Lower leg skin (tissue), 4 donors: ENCODE measurements at regions not wholly inside any gene's neighbourhood (a gene's known extent, or its start where the extent isn't known, plus 50 kb on each side); places are given as distances from the start of the nearest gene placed in this dataset.

ENCODE experiments used
- DNase-seq, 2 donors: peaks; one replicate each; pipeline ENCODE4 v3.0.0-alpha.2; 2019; ENCODE audit warnings: low spot score in 2 of 2
- H3K4me3 ChIP-seq: fragments of 200-600 bp; sonication (generic); 2 replicates; pipeline ENCODE4 v1.5.1; 2017; ENCODE audit warnings: mild to moderate bottlenecking, low read depth; ENCODE audit not compliant: poor library complexity, severe bottlenecking
- POLR2A ChIP-seq, 2 donors: fragments of 450-650 bp; IDR thresholded peaks; one replicate each; pipeline ENCODE4 v1.6.1; 2016 to 2017; ENCODE audit warnings: antibody characterized with exemption in 2 of 2, mild to moderate bottlenecking in 1 of 2, moderate library complexity in 1 of 2
- WGBS, 2 donors: methylation state at CpG; one replicate each; pipeline ENCODE4 v1.1.5; 2018; 5-methylcytosine and 5-hydroxymethylcytosine counted together
- intact Hi-C: fragments of 100-400 bp; cut with DNase I; formaldehyde crosslinking; loops from one replicate; pipeline ENCODE4 v1.15.0; 2023; ENCODE audit warnings: low total_unique reads
- TF ChIP-seq, protein P1 (sequence below), 3 donors: fragments of 450-650 bp; IDR thresholded peaks; one replicate each; pipeline ENCODE4 v1.5.1; 2016; ENCODE audit warnings: antibody characterized with exemption in 3 of 3, mild to moderate bottlenecking in 3 of 3, moderate library complexity in 2 of 3

DNA sequence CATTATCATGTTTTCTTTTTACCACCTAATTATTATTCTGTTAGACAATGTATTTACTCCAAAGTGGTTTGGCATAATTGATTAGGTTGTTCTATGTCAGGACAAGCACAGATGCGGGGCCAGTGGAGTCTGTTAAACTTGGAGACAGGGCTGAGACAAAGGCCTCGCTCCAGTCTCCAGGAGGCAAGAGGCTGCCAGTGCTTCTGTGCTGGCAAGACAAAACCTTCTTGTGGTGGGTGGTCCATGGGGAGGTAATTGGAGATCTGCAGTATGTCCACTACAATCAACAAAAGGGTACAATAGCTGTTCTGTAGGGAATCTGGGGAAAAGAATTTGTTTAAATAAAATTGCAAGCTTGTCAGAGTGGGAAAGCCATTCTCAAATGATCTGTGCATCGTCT, 677.2 kb upstream of the SLC35B3 start:
- 80 to 82% methylated on average over 3 of the region's 3 CpGs for WGBS, 2 donors
- DNase-seq, result no peak
- H3K4me3 ChIP-seq, result no peak overlapping the region
- intact Hi-C loops, result no loop called here
- no peak for TF ChIP-seq POLR2A (IDR thresholded peaks at IDR 0.05)
- TF ChIP-seq, protein P1, sequence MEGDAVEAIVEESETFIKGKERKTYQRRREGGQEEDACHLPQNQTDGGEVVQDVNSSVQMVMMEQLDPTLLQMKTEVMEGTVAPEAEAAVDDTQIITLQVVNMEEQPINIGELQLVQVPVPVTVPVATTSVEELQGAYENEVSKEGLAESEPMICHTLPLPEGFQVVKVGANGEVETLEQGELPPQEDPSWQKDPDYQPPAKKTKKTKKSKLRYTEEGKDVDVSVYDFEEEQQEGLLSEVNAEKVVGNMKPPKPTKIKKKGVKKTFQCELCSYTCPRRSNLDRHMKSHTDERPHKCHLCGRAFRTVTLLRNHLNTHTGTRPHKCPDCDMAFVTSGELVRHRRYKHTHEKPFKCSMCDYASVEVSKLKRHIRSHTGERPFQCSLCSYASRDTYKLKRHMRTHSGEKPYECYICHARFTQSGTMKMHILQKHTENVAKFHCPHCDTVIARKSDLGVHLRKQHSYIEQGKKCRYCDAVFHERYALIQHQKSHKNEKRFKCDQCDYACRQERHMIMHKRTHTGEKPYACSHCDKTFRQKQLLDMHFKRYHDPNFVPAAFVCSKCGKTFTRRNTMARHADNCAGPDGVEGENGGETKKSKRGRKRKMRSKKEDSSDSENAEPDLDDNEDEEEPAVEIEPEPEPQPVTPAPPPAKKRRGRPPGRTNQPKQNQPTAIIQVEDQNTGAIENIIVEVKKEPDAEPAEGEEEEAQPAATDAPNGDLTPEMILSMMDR (IDR thresholded peaks at IDR 0.05), result no peak

DNA sequence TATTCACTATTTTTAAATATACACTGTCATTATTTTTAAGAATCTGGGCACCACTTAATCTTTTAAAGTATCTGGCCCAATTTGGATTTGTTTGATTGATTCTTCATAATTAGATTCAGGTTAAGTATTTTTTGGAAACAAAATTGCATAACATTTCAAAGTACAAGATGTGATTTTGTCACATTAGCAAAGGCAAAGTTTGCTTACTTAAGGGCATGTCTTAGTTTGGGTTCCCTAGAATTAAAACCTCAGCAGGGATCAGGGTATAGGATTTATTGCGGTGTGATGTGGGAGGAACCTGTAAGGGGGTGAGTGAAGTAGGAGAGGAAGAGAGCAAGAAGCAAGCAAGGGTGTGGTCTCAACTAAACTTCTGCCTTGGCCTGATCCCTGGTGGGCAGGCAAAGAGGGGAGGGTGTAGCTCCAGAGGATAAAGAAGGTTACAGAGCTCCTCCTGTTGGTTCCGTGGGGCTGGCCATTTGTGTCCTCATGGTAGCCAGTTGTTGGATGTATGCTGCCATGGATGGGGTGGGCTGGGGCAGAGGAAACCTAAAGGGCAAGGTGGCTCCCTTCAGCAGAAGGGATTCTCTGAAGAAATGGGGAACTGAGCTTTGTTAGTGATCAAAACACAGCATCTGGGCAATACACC, 668.7 kb upstream of the SLC35B3 start:
- no peak overlapping the region for H3K4me3 ChIP-seq
- intact Hi-C loops, result no loop called here
- TF ChIP-seq, protein P1 (IDR thresholded peaks at IDR 0.05), result no peak
- TF ChIP-seq POLR2A (IDR thresholded peaks at IDR 0.05), result no peak
- peak in 1 of 2 donors; percentile 65 for DNase-seq
- 69 to 73% methylated on average over 2 of the region's 2 CpGs for WGBS, 2 donors

- no peak for DNase-seq
- intact Hi-C loops, result no loop called here
- TF ChIP-seq, protein P1 (IDR thresholded peaks at IDR 0.05), result no peak
- TF ChIP-seq POLR2A (IDR thresholded peaks at IDR 0.05), result no peak
These were observed 666.6 kb upstream of the SLC35B3 start for GRCh38 chr6:9101920-9102319.

GRCh38 chr6:9100869-9101580, 665.7 kb upstream of the SLC35B3 start:
- 46 to 52% methylated on average over 2 of the region's 2 CpGs for WGBS, 2 donors
- TF ChIP-seq POLR2A (IDR thresholded peaks at IDR 0.05), result no peak
- TF ChIP-seq, protein P1 (IDR thresholded peaks at IDR 0.05), result no peak
- H3K4me3 ChIP-seq, result no peak overlapping the region
- intact Hi-C loops, result no loop called here
- no peak for DNase-seq

More at GRCh38 chr6:9101920-9102319, 666.6 kb upstream of the SLC35B3 start:
- 69% methylated on average over 4 of the region's 4 CpGs for WGBS, 2 donors
- no peak overlapping the region for H3K4me3 ChIP-seq

GRCh38 chr6:9095729-9096128, 660.4 kb upstream of the SLC35B3 start:
- H3K4me3 ChIP-seq, result no peak overlapping the region
- 78 to 85% methylated on average over 6 of the region's 6 CpGs for WGBS, 2 donors
- DNase-seq, result no peak
- intact Hi-C loops, result no loop called here
- TF ChIP-seq, protein P1 (IDR thresholded peaks at IDR 0.05), result no peak
- no peak for TF ChIP-seq POLR2A (IDR thresholded peaks at IDR 0.05)
